Fibroblast of the aortic adventitia (primary cell): ENCODE measurements at regions not wholly inside any gene's neighbourhood (a gene's known extent, or its start where the extent isn't known, plus 50 kb on each side); places are given as distances from the start of the nearest gene placed in this dataset.
"Not testable (repeated sequence)": the region's sequence is repeated elsewhere in the genome, so short reads cannot be mapped to it uniquely, and the experiment has no call there.

Source experiments
- DNase-seq: peaks from one replicate; pipeline ENCODE4 v3.0.0-alpha.2; 2010; ENCODE audit warnings: low read depth
- H3K4me3 ChIP-seq: 2 replicates; pipeline ENCODE4 v1.5.1; 2011; ENCODE audit warnings: low read depth, mild to moderate bottlenecking, control low read depth, low read length, moderate library complexity
- TF ChIP-seq, protein P1 (sequence below): IDR thresholded peaks from 2 replicates; pipeline ENCODE4 v1.5.1; 2011; ENCODE audit warnings: mild to moderate bottlenecking, low read length, control low read depth, inconsistent platforms; ENCODE audit not compliant: insufficient read depth

DNA sequence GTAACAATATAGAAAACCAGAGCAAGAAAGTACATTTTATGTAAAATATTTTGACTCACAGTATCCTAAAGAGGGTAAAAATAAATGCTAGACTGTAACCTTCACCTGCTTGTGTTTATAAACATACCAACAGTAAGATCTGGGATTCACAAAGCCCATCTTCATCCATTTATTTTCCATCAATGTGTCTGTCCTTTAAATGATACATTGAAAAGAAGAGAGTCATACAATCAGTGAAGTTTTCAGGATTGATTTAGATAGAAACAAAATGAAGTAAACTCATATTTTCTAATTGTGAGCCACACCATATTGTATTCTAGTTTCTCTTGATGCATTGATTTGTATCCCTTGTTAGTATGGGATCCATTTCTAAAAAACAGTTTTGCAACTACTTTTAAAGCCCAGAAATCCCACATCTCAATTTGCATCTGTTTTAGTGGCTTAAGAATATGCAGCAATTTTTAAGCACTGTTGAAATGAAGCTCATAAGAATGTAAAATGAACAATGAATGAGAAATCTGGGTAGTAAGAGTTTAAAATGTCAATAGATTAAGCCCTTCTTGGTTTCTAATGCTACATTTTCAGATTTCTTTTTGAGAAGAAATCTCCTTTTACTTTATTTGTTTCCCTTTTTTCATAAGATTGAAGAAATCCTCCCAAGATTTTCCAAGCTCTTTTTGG, 548.1 kb upstream of the ADGRL2 start:
- H3K4me3 ChIP-seq: no peak overlapping the region
- TF ChIP-seq, protein P1, sequence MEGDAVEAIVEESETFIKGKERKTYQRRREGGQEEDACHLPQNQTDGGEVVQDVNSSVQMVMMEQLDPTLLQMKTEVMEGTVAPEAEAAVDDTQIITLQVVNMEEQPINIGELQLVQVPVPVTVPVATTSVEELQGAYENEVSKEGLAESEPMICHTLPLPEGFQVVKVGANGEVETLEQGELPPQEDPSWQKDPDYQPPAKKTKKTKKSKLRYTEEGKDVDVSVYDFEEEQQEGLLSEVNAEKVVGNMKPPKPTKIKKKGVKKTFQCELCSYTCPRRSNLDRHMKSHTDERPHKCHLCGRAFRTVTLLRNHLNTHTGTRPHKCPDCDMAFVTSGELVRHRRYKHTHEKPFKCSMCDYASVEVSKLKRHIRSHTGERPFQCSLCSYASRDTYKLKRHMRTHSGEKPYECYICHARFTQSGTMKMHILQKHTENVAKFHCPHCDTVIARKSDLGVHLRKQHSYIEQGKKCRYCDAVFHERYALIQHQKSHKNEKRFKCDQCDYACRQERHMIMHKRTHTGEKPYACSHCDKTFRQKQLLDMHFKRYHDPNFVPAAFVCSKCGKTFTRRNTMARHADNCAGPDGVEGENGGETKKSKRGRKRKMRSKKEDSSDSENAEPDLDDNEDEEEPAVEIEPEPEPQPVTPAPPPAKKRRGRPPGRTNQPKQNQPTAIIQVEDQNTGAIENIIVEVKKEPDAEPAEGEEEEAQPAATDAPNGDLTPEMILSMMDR: no peak
- no peak for DNase-seq

DNA sequence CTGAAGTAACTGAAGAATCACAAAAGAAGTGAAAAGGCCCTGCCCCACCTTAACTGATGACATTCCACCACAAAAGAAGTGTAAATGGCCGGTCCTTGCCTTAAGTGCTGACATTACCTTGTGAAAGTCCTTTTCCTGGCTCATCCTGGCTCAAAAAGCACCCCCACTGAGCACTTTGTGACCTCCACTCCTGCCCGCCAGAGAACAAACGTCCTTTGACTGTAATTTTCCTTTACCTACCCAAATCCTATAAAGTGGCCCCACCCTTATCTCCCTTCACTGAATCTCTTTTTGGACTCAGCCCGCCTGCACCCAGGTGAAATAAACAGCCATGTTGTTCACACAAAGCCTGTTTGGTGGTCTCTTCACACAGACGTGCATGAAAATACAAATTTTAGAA, 549.9 kb upstream of the ADGRL2 start:
- DNase-seq, H3K4me3 ChIP-seq: not testable (repeated sequence)

DNA sequence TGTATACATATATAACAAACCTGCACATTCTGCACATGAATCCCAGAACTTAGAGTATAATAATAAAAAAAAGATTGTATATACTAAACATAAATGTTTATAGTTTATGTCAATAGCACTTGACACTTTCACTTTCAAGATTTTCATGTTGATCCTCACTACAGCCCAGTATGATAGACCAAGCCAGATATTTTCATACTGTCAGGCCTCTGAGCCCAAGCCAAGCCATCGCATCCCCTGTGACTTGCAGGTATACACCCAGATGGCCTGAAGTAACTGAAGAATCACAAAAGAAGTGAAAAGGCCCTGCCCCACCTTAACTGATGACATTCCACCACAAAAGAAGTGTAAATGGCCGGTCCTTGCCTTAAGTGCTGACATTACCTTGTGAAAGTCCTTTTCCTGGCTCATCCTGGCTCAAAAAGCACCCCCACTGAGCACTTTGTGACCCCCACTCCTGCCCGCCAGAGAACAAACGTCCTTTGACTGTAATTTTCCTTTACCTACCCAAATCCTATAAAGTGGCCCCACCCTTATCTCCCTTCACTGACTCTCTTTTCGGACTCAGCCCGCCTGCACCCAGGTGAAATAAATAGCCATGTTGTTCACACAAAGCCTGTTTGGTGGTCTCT, 555.5 kb upstream of the ADGRL2 start:
- not testable (repeated sequence) for H3K4me3 ChIP-seq, DNase-seq

DNA sequence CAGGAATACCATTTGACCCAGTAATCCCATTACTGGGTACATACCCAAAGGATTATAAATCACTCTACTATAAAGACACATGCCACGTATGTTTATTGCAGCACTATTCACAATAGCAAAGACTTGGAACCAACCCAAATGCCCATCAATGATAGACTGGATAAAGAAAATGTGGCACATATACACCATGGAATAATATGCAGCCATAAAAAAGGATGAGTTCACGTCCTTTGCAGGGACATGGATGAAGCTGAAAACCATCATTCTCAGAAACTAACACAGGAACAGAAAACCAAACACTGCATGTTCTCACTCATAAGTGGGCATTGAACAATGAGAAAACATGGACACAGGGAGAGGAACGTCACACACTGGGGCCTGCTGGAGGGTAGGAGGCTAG, 556.1 kb upstream of the ADGRL2 start:
- not testable (repeated sequence) for DNase-seq, H3K4me3 ChIP-seq

DNA sequence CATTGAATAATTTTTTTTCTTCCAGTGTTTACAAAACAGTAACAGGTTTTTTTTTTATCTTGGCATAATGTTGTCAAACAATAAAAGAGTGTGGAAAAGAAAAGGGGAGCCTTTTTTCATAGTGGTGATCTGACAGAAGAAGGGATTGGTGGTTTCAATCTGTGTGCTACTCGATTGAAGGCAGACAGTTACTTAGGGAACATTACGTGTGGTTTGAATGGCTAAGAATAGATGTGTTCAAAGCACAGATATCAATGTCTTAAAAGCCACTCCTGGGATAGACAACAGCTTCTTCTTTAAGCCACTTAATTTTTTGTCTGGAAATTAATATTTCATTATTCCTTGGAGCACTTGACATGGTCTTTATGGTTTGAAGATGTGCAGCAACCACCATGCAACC, 558.6 kb upstream of the ADGRL2 start:
- TF ChIP-seq, protein P1: no peak
- DNase-seq: no peak

DNA sequence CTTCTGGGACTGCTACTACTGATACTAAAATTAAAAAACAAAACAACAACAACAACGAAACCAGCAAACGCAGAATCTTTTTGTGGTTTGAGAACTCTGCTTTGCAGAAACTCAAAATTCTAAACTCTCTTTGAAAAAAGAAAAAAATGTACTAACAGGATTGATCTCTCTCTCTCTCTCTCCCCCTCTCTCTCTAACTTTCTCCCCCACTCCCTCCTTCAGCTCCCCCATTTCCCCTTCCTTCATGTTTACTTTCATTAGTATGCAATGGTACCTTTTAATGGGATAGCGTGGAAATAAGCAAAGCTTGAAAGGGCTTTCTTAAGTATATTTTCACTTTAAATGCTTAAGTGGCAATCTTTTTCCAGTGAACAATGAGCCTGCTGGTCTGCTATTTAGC, 562.6 kb upstream of the ADGRL2 start:
- DNase-seq: no peak
- TF ChIP-seq, protein P1: no peak
- peak overlapping the region; percentile 39 for H3K4me3 ChIP-seq

More for the DNA sequence above, 558.6 kb upstream of the ADGRL2 start:
- H3K4me3 ChIP-seq: no peak overlapping the region

DNA sequence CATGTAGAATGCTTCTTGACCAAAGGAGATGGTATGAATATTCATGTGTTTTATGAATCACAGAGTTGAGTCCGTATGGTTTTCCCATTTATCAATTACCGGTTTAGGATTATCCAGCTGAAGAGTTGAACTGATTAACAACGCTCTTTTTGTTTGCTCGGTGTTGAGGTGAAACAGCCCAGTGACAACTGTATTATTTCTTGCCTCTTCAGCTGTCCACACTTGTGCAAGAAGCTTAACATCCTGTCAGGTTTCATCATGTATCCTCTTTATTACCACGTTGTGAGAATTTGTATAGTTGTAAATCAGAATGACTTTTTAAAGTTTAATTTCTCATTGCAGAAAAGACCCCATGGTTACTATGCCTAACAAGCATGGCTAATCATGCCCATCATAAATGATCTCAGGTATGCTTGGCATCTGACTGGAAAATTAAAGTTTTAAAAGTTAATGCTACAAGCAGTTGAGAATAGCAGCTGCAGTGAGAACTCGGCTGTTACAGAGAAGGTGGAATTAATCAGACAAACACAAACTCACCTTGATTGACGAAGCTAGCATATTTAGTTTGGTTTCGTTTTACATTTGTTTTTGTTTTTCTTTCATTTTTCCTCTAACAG, 563.2 kb upstream of the ADGRL2 start:
- no peak for DNase-seq
- peak overlapping the region; percentile 39 for H3K4me3 ChIP-seq
- TF ChIP-seq, protein P1: no peak

DNA sequence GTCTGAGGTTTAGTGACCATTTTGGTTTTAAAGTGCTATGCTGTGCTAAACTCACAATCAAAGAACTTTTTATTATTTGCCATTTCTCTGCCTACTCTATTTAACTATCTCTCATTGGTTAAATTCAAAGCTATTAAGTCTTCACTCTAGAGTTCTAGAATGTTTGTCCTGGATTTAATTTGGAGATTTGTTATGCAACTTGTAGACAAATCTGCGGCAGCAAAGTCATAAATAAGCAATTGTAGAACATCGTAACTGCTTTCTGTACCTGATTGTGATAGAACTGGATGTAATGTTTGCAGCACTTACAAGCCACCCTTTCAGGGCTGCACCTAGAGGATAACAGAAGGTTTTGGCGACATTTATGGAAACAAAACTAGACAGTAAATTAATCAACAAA, 566.5 kb upstream of the ADGRL2 start:
- H3K4me3 ChIP-seq: no peak overlapping the region
- TF ChIP-seq, protein P1: no peak
- no peak for DNase-seq
